HG03342 (cell line): ENCODE measurements at regions not wholly inside any gene's neighbourhood (a gene's known extent, or its start where the extent isn't known, plus 50 kb on each side); places are given as distances from the start of the nearest gene placed in this dataset.
"Not testable (repeated sequence)": the region's sequence is repeated elsewhere in the genome, so short reads cannot be mapped to it uniquely, and the experiment has no call there.

Experiments
- ATAC-seq: cut with Tn5 transposase; IDR thresholded peaks from one replicate; pipeline ENCODE4 v1.9.1; 2021; ENCODE audit warnings: mild to moderate bottlenecking, moderate library complexity; ENCODE audit not compliant: unreplicated experiment

GRCh38 chr20:22815206-22815551 is 219.9 kb upstream of the SSTR4 start:
- no peak for ATAC-seq

- ATAC-seq: no peak
Measured at GRCh38 chr20:22815603-22816315, 219.4 kb upstream of the SSTR4 start.

- no peak for ATAC-seq
Measured at GRCh38 chr20:22818636-22819035, 216.5 kb upstream of the SSTR4 start.

DNA sequence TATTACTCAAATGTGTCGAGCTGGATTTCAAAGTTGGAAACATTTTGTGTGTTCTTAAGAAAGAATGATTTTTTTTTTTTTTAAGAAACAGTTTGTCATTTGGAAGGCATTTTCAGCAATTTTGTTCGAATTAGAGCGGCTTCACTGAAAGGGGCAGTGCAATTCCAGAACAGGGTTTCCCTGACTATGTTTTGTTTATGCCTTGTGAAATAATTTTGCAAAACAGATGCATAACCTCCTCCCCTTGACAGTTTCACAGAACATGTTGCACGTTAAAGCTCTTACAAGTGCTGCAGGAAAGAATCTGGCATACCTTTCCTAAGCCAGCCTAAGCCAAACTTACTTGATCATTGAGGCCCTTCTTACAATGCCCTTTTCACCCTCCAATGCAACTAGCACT is 216.0 kb upstream of the SSTR4 start:
- ATAC-seq: no peak

DNA sequence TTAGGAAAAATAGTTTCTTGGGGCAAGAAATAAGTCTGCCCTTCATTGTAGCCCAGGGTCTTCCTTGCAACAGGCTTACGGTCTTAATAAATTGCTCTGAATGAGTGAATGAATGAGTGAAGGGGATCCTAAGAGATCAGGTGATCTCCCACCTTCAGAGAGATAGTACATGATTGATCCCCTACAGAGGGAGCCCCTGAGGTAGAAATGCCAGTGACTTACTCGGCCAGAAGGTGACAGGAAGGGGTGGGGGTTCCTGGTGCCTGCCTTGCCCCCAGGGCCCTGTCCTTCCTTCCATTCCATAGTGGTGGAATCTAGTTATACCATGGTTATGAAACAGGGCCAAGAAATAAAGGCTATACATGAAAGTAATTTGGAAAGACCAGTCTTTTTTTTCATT is 215.3 kb upstream of the SSTR4 start:
- no peak for ATAC-seq

DNA sequence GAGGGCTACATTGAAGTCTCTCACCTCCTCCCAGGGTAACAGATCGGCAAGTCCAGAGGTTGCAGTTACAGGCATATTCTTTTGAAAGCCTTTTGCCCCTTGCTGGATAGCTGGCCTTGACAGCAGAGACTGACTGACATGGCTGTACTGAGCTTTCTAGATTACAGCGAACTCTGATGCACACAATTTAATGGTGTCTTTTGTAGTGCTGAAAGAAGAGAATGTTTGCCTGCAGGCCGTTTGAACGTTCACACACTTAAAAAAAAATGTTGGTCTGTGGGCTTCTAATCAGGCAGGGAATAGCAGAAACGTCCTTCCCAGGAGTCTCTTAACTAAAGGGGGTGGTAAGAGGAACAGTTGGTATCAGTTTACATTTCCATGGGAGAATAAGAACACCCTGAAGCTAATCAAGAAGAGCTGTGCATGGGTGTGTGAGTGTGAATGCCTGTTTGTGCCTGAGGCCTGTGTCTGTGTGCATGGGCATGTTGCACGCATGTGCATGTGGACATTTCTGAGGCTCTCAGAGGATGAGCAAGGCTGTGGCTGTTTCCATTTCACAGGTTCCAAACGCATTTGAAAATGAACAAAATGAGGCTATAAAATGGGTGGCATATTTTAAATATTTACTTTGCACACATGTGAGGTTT is 213.9 kb upstream of the SSTR4 start:
- ATAC-seq: no peak

DNA sequence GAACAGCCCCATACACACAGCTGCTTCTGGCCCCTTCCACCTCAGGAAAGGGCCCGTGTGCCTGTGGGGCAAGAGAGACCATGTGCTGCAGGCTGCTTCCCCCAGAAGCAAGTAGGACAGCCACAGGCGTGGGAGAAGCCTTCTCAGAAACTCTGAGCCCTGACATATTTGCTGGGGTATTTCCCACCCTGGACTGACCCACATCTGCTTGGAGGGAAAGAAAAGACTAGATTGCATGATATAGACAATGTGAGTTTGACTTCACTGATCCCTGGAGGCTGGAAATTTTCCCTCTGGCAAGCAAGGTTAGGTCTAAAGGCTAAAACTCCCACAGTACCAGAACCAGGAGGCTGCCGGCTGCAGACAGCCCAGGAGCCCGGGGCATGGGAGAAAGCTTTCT is 213.3 kb upstream of the SSTR4 start:
- no peak for ATAC-seq

DNA sequence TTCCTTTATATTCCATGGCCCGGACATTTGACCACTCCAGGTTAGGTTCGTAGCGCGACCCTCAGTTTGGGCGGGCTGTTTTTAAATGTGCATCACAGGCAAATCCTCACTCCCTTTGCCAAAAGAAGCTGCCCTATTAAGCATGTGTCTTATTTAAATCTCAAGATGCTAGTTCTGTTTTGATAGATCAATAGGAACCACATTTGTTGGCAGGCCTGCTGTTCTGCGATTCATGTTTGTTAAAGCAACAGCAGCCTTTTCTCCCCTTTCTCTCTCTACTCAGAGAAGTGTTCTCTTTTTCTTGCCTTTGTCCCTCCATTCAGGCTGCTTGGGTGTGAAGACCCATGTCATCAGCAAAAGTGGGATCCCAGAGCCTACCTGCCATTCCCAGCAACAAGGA is 212.0 kb upstream of the SSTR4 start:
- ATAC-seq: no peak

GRCh38 chr20:22824077-22824476 is 211.0 kb upstream of the SSTR4 start:
- no peak for ATAC-seq

- no peak for ATAC-seq
Measured at GRCh38 chr20:22825076-22825475, 210.0 kb upstream of the SSTR4 start.

GRCh38 chr20:22825546-22825945 is 209.6 kb upstream of the SSTR4 start:
- ATAC-seq: no peak

- no peak for ATAC-seq
Measured at GRCh38 chr20:22826306-22827230, 208.5 kb upstream of the SSTR4 start.

- ATAC-seq: no peak
Measured at GRCh38 chr20:22827916-22828315, 207.2 kb upstream of the SSTR4 start.

GRCh38 chr20:22829356-22829755 is 205.8 kb upstream of the SSTR4 start:
- ATAC-seq: no peak

GRCh38 chr20:22830138-22830537 is 205.0 kb upstream of the SSTR4 start:
- ATAC-seq: no peak

DNA sequence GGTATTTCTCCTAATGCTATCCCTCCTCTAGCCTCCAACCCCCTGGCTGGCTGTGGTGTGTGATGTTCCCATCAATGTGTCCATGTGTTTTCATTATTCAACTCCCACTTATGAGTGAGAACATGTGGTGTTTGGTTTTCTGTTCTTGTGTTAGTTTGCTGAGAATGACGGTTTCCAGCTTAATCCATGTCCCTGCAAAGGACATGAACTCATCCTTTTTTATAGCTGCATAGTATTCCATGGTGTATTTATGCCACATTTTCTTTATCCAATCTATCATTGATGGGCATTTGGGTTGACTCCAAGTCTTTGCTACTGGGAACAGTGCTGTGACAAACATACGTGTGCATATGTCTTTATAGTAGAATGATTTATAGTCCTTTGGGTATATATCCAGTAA is 204.4 kb upstream of the SSTR4 start:
- not testable (repeated sequence) for ATAC-seq

- ATAC-seq: no peak
Measured at GRCh38 chr20:22833851-22834250, 201.3 kb upstream of the SSTR4 start.

DNA sequence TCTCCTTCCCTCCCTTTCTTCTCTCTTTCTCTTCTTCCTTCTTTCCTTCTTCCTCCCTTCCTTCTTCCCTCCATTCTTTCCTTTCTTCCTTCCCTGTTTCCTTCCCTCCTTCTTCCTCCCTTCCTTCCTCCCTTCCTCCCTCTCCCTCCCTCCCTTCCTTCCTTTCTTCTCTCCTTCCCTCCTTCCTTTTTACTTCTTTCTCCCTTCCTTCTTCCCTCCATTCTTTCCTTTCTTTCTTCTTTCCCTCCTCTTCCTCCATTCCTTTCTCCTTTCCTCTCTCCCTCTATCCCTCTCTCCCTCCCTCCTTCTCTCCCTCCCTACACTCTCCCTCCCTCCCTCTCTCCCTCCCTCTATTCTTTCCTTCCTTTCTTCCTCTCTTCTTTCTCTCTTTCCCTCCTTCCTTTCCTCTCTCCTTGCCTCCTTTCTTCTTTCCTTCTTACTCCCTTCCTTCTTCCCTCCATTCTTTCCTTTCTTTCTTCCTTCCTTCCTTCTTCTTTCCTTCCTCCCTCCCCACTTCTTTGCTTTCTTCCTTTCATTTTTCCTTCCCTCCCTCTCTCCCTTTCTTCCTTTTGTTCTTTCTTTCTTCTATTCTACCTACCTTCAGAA is 200.4 kb upstream of the SSTR4 start:
- no peak for ATAC-seq

DNA sequence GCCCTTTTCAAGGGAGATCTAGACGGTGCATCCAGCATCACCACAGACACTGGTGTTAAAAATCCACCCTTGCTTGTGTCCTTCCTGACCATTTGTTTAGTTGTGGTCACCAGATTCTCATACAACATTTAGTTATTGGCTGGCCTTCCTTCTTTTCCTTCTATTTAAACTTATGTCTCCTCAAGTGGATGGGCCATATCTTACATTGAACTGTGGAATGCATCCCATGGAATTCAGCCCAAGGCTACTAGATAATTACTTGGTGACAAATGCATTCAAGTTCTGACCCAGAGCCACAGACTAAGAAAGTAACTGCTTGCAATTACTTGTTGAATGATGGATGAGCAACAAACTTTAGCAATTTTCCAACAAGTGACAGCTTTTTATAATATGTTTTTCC is 198.9 kb upstream of the SSTR4 start:
- ATAC-seq: no peak

DNA sequence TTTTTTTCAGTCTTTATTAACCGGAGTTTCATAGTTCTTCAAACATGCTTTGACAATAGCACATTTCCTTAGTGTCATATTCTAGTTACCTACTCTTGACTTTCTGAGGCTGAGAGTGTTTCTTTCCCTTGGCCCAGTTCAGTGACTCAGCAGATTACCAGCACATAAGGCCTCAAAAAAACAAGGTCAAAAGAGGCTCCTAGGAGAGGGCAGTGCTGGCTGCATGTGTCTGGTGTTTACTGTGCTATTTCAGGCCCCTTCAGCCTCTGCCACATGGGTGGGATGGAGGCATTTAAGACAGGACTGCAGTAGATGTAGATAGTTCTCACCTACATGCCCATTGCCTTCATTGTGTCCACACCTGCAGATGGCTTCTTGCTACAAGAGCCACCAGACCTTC is 198.2 kb upstream of the SSTR4 start:
- ATAC-seq: no peak

DNA sequence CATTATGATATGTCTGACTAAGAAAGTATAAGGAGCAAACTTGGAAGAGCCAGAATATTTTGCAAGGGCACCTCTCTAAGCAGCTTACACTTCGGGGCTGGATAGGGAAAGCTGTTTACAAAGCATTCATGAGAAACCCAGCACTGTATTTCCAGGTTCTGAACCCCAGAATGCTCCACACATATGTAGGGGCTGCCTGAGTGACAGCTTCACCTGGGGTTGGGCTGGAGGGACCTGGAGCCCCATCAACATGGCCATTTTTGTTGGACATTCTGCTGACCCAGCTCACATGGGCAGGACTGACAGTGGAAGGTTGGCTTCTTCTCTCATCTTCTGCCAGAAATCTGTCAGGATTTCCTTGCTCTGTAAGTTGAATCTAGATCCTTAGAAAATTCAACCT is 197.1 kb upstream of the SSTR4 start:
- ATAC-seq: no peak
